Osteocyte (in vitro differentiated cells): ENCODE measurements at regions not wholly inside any gene's neighbourhood (a gene's known extent, or its start where the extent isn't known, plus 50 kb on each side); places are given as distances from the start of the nearest gene placed in this dataset.

Experiments
- DNase-seq: peaks from one replicate; pipeline ENCODE4 v3.0.0; 2021; ENCODE audit warnings: mixed read lengths; ENCODE audit not compliant: unreplicated experiment; ENCODE audit errors: extremely low spot score
- H3K27ac Mint-ChIP-seq: one replicate; pipeline ENCODE4 v1.8.0; 2021; ENCODE audit warnings: mild to moderate bottlenecking, mixed read lengths; ENCODE audit not compliant: unreplicated experiment
- H3K27me3 Mint-ChIP-seq: one replicate; pipeline ENCODE4 v1.8.0; 2021; ENCODE audit warnings: mixed read lengths; ENCODE audit not compliant: unreplicated experiment
- H3K36me3 Mint-ChIP-seq: one replicate; pipeline ENCODE4 v1.8.0; 2021; ENCODE audit warnings: mixed read lengths; ENCODE audit not compliant: unreplicated experiment
- H3K4me1 Mint-ChIP-seq: one replicate; pipeline ENCODE4 v1.8.0; 2021; ENCODE audit warnings: mixed read lengths; ENCODE audit not compliant: unreplicated experiment
- H3K4me3 Mint-ChIP-seq: one replicate; pipeline ENCODE4 v1.8.0; 2021; ENCODE audit warnings: mild to moderate bottlenecking, moderate library complexity, mixed read lengths; ENCODE audit not compliant: unreplicated experiment
- H3K9me3 Mint-ChIP-seq: one replicate; pipeline ENCODE4 v1.8.0; 2021; ENCODE audit warnings: mixed read lengths; ENCODE audit not compliant: unreplicated experiment
- TF ChIP-seq, protein P1 (sequence below): fragments of 200-600 bp; sonication (generic); IDR thresholded peaks from 2 replicates; pipeline ENCODE4 v1.5.0; 2021; ENCODE audit warnings: antibody characterized with exemption, mild to moderate bottlenecking, moderate library complexity

- Mint-ChIP-seq H3K4me3 (no peak overlapping the region), H3K4me1 (peaks cover 18% of the 10 kb centered on the region), H3K9me3 (no peaks in the 10 kb centered on the region), H3K36me3 (no peaks in the 10 kb centered on the region), H3K27me3 (peaks cover 22% of the 10 kb centered on the region), H3K27ac (no peak overlapping the region)
- TF ChIP-seq, protein P1, sequence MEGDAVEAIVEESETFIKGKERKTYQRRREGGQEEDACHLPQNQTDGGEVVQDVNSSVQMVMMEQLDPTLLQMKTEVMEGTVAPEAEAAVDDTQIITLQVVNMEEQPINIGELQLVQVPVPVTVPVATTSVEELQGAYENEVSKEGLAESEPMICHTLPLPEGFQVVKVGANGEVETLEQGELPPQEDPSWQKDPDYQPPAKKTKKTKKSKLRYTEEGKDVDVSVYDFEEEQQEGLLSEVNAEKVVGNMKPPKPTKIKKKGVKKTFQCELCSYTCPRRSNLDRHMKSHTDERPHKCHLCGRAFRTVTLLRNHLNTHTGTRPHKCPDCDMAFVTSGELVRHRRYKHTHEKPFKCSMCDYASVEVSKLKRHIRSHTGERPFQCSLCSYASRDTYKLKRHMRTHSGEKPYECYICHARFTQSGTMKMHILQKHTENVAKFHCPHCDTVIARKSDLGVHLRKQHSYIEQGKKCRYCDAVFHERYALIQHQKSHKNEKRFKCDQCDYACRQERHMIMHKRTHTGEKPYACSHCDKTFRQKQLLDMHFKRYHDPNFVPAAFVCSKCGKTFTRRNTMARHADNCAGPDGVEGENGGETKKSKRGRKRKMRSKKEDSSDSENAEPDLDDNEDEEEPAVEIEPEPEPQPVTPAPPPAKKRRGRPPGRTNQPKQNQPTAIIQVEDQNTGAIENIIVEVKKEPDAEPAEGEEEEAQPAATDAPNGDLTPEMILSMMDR: no peak
- DNase-seq: no peak
Observed at GRCh38 chr19:13629687-13630357, 123.5 kb upstream of the CACNA1A start.

- H3K36me3 Mint-ChIP-seq: no peaks in the 10 kb centered on the region
Observed at GRCh38 chr19:13627531-13627930, 121.3 kb upstream of the CACNA1A start.

GRCh38 chr19:13623716-13624710, 117.7 kb upstream of the CACNA1A start:
- no peak overlapping the region for H3K27ac Mint-ChIP-seq
- TF ChIP-seq, protein P1: no peak
- no peaks in the 10 kb centered on the region for H3K9me3 Mint-ChIP-seq
- H3K36me3 Mint-ChIP-seq: no peaks in the 10 kb centered on the region
- H3K27me3 Mint-ChIP-seq: peaks cover 49% of the 10 kb centered on the region
- no peak for DNase-seq
- H3K4me3 Mint-ChIP-seq: no peak overlapping the region
- peaks cover 31% of the 10 kb centered on the region for H3K4me1 Mint-ChIP-seq

More at GRCh38 chr19:13627531-13627930, 121.3 kb upstream of the CACNA1A start:
- peaks cover 21% of the 10 kb centered on the region for H3K4me1 Mint-ChIP-seq
- H3K27me3 Mint-ChIP-seq: peaks cover 45% of the 10 kb centered on the region
- H3K9me3 Mint-ChIP-seq: no peaks in the 10 kb centered on the region
- H3K4me3 Mint-ChIP-seq: no peak overlapping the region
- H3K27ac Mint-ChIP-seq: no peak overlapping the region
- TF ChIP-seq, protein P1: no peak
- no peak for DNase-seq

GRCh38 chr19:13622766-13623715, 116.8 kb upstream of the CACNA1A start:
- Mint-ChIP-seq H3K27me3 (peaks cover 56% of the 10 kb centered on the region), H3K9me3 (no peaks in the 10 kb centered on the region), H3K36me3 (no peaks in the 10 kb centered on the region), H3K4me1 (peaks cover 31% of the 10 kb centered on the region), H3K27ac (no peak overlapping the region), H3K4me3 (no peak overlapping the region)
- no peak for DNase-seq
- TF ChIP-seq, protein P1: no peak
